LNCaP clone FGC (cell line): ENCODE measurements at regions not wholly inside any gene's neighbourhood (a gene's known extent, or its start where the extent isn't known, plus 50 kb on each side); places are given as distances from the start of the nearest gene placed in this dataset.

Source experiments
- DNase-seq: peaks from one replicate; pipeline ENCODE4 v3.0.0-alpha.2; 2011; ENCODE audit warnings: low read depth
- H3K4me3 ChIP-seq: 2 replicates; pipeline ENCODE4 v1.5.1; 2011; ENCODE audit warnings: mild to moderate bottlenecking, low read depth, low read length, control low read depth
- TF ChIP-seq, protein P1 (sequence below): IDR thresholded peaks from 2 replicates; pipeline ENCODE4 v1.5.1; 2012; ENCODE audit warnings: mild to moderate bottlenecking; ENCODE audit not compliant: control insufficient read depth, insufficient read depth; ENCODE audit errors: extremely low read depth

DNA sequence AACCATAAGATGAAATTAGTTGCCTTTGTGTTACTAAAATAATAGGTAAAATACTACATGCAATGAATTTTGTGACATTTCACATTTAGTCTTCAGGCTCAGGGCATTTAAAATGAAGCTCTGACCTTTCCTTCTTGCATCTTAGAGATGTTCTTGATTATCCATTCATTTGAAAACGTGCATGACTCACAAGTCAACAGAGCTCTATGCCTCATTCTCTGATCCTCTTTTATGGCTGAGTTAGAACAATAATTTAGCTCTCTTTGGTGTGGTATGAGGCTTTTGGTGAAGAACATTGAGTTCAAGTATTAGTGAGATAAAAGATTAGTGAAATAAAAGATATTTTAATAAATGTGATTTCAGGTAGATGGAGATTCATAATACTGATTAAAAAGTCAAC is 66.5 kb downstream of the TIGD2 start:
- TF ChIP-seq, protein P1, sequence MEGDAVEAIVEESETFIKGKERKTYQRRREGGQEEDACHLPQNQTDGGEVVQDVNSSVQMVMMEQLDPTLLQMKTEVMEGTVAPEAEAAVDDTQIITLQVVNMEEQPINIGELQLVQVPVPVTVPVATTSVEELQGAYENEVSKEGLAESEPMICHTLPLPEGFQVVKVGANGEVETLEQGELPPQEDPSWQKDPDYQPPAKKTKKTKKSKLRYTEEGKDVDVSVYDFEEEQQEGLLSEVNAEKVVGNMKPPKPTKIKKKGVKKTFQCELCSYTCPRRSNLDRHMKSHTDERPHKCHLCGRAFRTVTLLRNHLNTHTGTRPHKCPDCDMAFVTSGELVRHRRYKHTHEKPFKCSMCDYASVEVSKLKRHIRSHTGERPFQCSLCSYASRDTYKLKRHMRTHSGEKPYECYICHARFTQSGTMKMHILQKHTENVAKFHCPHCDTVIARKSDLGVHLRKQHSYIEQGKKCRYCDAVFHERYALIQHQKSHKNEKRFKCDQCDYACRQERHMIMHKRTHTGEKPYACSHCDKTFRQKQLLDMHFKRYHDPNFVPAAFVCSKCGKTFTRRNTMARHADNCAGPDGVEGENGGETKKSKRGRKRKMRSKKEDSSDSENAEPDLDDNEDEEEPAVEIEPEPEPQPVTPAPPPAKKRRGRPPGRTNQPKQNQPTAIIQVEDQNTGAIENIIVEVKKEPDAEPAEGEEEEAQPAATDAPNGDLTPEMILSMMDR, result no peak
- no peak overlapping the region for H3K4me3 ChIP-seq
- DNase-seq, result no peak

GRCh38 chr4:89184407-89184806 is 73.1 kb downstream of the TIGD2 start:
- no peak for DNase-seq
- TF ChIP-seq, protein P1, result no peak
- H3K4me3 ChIP-seq, result no peak overlapping the region
